KOPT-K1 (cell line): ENCODE measurements at regions not wholly inside any gene's neighbourhood (a gene's known extent, or its start where the extent isn't known, plus 50 kb on each side); places are given as distances from the start of the nearest gene placed in this dataset.

Source experiments
- H3K27ac ChIP-seq: fragments of 200-600 bp; sonication (generic); 2 replicates; pipeline ENCODE4 v1.5.1; 2016; ENCODE audit warnings: antibody characterized with exemption, mild to moderate bottlenecking, low read depth, low read length; ENCODE audit not compliant: poor library complexity, severe bottlenecking
- H3K36me3 ChIP-seq: fragments of 200-600 bp; sonication (generic); 2 replicates; pipeline ENCODE4 v1.5.1; 2017; ENCODE audit warnings: antibody characterized with exemption, mild to moderate bottlenecking, low read length, moderate library complexity; ENCODE audit not compliant: insufficient read depth
- H3K9me3 ChIP-seq: fragments of 200-600 bp; sonication (generic); 2 replicates; pipeline ENCODE4 v1.5.1; 2017; ENCODE audit warnings: antibody characterized with exemption, low read length, mild to moderate bottlenecking; ENCODE audit not compliant: insufficient read depth, poor library complexity, severe bottlenecking

DNA sequence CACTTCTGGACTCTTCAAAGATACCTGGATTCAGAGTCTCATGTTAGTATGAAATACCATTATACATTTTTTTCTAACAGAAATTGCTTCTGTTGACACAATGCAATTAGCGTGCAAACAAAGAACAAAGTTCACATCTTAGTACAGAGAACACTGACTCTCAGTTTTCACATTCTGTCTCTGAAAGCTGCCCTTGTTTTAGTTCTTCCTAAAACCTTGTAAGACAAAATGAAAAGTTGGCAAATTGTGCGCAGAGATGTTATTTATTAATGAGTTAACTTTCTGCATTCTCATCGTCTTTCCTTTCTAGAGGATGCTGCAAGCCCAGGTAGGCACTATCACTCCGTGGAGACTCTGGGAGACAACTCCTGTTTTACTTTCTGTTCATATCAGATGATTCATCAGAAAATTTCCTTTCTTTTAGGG is 377.3 kb upstream of the POU3F3 start:
- H3K9me3 ChIP-seq, result no peaks in the 10 kb centered on the region
- no peak overlapping the region for H3K27ac ChIP-seq
- H3K36me3 ChIP-seq, result no peaks in the 10 kb centered on the region

DNA sequence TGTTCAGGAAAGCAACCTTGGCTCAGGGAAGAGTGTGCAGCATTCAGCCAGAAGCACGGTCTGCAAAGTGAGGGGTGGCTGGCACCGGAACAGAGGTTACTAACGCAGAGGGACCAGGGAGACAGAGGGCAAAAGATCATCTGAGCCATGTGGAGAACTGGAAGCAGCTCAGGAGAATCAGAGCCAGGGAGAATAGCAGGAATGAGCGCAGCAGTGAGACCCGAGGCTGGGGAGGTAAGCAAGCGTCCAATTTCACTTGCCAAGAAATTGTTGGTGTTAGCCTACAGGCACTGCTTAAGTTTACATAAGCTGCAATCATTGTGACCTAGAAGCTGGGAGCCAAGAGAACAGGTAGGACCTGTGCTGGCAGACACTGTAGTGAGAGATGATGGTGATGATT is 372.6 kb upstream of the POU3F3 start:
- no peaks in the 10 kb centered on the region for H3K9me3 ChIP-seq
- H3K36me3 ChIP-seq, result no peaks in the 10 kb centered on the region
- no peak overlapping the region for H3K27ac ChIP-seq

GRCh38 chr2:104487366-104487765 is 366.5 kb upstream of the POU3F3 start:
- Histone ChIP-seq H3K27ac (no peak overlapping the region), H3K36me3 (no peaks in the 10 kb centered on the region), H3K9me3 (no peaks in the 10 kb centered on the region)

- Histone ChIP-seq H3K36me3 (no peaks in the 10 kb centered on the region), H3K9me3 (no peaks in the 10 kb centered on the region), H3K27ac (no peak overlapping the region)
Measured at GRCh38 chr2:104493698-104494097, 360.2 kb upstream of the POU3F3 start.

- Histone ChIP-seq H3K27ac (no peak overlapping the region), H3K9me3 (no peaks in the 10 kb centered on the region), H3K36me3 (no peaks in the 10 kb centered on the region)
Measured at GRCh38 chr2:104501342-104501741, 352.6 kb upstream of the POU3F3 start.

DNA sequence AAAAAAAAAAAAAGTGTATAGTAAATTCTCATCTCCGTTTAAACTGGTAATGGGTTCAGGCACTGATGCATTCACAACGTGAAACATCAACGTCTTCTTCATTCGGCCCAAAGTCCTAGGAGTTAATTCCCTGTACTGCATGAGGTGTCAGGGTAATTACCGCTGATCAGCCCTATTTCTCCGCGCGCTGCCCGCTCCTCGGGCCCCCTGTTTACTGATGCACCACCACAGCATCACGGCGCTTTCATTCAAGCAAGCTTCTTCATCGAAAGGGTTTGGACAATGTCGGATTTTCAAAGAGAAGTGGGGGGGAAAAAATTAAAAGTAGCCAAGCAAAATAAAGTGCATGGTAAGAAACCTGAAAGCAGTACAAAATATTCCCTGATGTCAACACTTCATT is 352.0 kb upstream of the POU3F3 start:
- no peaks in the 10 kb centered on the region for H3K36me3 ChIP-seq
- H3K9me3 ChIP-seq, result no peaks in the 10 kb centered on the region
- H3K27ac ChIP-seq, result no peak overlapping the region

- H3K36me3 ChIP-seq, result no peaks in the 10 kb centered on the region
- H3K27ac ChIP-seq, result no peak overlapping the region
- no peaks in the 10 kb centered on the region for H3K9me3 ChIP-seq
Measured at GRCh38 chr2:104502901-104503300, 351.0 kb upstream of the POU3F3 start.

DNA sequence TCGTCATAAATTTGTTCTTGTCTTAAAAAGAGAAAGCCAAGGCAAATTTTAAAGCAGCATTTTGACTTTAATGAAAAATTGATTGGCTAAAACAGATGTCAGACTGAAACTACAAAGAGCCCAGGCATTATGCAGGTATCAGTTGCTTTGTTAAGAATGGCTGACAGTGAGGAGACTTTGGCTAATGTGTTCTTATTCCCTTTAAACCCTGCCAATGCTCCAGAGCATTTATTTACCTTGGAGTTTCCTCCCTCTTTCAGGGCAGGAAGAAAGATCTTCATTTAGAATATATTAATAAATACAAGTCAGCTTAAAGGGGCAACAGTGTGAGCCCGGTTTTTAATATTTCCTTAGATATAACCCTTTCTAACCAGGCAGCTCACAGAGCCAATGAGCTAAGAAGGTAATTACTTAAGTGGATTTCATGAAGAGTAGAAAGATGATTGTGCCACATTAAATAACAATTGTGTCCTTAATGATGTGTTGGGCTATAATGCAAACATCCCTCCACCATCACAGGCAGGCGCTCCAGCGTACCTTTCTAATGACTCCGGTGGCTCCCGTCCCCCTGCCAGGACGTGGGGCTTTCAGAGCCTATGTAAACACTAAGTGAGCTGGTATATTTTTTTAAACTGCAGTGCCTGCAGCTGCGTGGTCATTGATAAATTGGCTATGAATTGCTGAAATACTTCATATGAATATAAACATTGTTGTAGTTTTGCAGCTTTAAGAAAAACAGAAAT is 349.4 kb upstream of the POU3F3 start:
- no peak overlapping the region for H3K27ac ChIP-seq
- H3K9me3 ChIP-seq, result no peaks in the 10 kb centered on the region
- H3K36me3 ChIP-seq, result no peaks in the 10 kb centered on the region

GRCh38 chr2:104518256-104518655 is 335.7 kb upstream of the POU3F3 start:
- Histone ChIP-seq H3K9me3 (no peaks in the 10 kb centered on the region), H3K36me3 (no peaks in the 10 kb centered on the region)

DNA sequence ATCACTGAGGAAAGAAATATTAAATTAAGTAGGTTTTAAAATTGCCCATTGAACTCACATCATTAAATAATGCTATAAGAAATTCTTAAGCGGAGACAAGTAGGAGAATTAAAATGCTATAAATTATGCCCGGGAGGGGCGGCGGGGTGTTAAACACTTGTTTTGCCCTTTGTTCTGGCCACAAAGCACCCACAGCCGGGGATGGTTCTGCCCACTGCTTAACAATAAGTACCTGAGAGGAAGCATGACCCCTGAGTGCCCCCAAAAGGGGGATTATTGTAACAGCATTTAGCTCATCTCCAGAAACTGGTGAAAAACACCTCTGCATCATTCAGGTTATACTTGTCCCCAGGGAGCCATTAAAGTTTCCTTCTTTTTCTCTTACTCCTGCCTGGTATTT is 332.7 kb upstream of the POU3F3 start:
- no peak overlapping the region for H3K27ac ChIP-seq
- no peaks in the 10 kb centered on the region for H3K9me3 ChIP-seq
- H3K36me3 ChIP-seq, result no peaks in the 10 kb centered on the region

More at GRCh38 chr2:104518256-104518655, 335.7 kb upstream of the POU3F3 start:
- H3K27ac ChIP-seq, result no peak overlapping the region

GRCh38 chr2:104523921-104524320 is 330.0 kb upstream of the POU3F3 start:
- Histone ChIP-seq H3K9me3 (no peaks in the 10 kb centered on the region), H3K36me3 (no peaks in the 10 kb centered on the region), H3K27ac (no peak overlapping the region)

- Histone ChIP-seq H3K9me3 (no peaks in the 10 kb centered on the region), H3K27ac (no peak overlapping the region)
Measured at GRCh38 chr2:104528101-104528500, 325.8 kb upstream of the POU3F3 start.

GRCh38 chr2:104531122-104531521 is 322.8 kb upstream of the POU3F3 start:
- Histone ChIP-seq H3K36me3 (no peaks in the 10 kb centered on the region), H3K9me3 (no peaks in the 10 kb centered on the region), H3K27ac (no peak overlapping the region)

More at GRCh38 chr2:104528101-104528500, 325.8 kb upstream of the POU3F3 start:
- no peaks in the 10 kb centered on the region for H3K36me3 ChIP-seq

DNA sequence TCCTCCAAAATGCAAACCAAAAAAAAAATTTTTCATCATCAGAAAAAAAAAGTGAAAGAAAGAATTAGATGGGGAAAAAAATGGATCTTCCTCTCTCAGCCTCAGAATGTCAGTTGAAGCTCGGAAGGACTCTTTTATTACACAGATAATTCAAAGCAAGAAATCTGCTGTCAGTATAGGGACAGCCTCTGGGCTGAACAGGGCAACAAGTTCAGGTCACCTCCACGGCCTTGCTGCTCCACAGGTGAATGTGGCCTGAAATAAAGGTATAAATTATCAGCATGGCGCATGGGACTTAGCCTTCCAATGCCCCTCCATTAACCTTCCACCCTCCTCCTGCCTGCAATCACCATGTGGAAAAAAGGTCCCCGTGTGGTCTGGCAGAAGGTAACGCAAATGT is 316.8 kb upstream of the POU3F3 start:
- Histone ChIP-seq H3K36me3 (no peaks in the 10 kb centered on the region), H3K9me3 (no peaks in the 10 kb centered on the region), H3K27ac (no peak overlapping the region)

GRCh38 chr2:104538077-104538476 is 315.8 kb upstream of the POU3F3 start:
- no peaks in the 10 kb centered on the region for H3K36me3 ChIP-seq
- H3K27ac ChIP-seq, result no peak overlapping the region
- no peaks in the 10 kb centered on the region for H3K9me3 ChIP-seq

- no peak overlapping the region for H3K27ac ChIP-seq
- no peaks in the 10 kb centered on the region for H3K36me3 ChIP-seq
- H3K9me3 ChIP-seq, result no peaks in the 10 kb centered on the region
Measured at GRCh38 chr2:104539649-104540048, 314.3 kb upstream of the POU3F3 start.
